NCI-H187 (cell line): ENCODE measurements at regions not wholly inside any gene's neighbourhood (a gene's known extent, or its start where the extent isn't known, plus 50 kb on each side); places are given as distances from the start of the nearest gene placed in this dataset.
"Not testable (repeated sequence)": the region's sequence is repeated elsewhere in the genome, so short reads cannot be mapped to it uniquely, and the experiment has no call there.

ENCODE experiments used
- DNase-seq, 2 experiments: peaks; one replicate each; lab custom pipeline; 2025; lab: John Stamatoyannopoulos, UW

DNA sequence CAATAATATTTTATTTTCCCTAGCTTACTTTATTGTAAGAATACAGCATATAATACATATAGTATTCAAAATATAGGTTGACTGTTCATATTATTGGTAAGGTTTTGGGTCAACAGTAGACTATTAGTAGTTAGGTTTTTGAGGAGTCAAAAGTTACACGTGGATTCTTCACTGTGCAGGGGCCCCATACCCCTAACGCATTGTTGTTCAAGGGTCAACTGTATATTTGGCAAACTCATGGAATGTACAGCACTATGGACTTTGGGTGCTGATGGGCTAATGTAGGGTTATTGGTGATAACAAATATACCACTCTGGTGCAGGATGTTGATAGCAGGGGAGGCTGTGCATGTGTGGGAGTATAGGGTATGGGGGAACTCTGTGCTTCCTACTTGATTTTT is 397.2 kb downstream of the BCKDHB start:
- no peak for DNase-seq

DNA sequence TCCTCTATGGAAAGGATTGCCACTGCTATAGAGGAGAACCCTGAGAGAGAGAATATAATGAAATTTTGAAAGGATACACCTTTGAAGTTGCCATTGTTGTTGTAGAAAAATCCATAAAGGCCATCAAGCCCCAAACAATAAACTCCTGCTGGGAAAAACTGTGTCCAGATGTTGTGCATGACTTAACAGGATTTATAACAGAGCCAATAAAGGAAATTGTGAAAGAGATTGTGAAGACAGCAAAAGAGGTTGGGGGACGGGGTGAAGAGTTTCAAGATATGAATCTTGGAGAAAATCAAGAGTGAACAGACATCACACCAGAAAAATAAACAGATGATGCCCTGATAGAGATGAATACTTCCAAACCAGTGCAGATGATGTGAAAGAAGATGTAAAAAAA is 396.4 kb downstream of the BCKDHB start:
- no peak for DNase-seq

DNA sequence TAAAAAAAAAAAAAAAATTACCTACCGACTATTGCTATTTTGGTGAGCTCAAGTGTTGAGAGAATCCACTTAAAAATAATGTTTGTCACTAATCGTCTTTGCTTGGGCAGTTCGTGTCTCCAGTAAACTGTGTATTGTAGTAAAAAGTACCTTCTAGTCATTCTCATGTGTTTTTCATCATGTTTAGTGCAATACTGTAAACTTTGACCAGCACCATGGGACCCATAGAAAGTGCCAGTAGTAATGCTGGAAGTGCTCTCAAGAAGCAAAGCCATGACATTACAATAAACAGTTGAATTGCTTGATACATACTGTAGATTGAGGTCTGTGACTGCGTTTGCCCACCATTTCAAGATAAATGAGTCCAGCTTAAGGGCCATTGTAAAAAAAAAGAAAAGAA is 395.2 kb downstream of the BCKDHB start:
- DNase-seq = no peak

DNA sequence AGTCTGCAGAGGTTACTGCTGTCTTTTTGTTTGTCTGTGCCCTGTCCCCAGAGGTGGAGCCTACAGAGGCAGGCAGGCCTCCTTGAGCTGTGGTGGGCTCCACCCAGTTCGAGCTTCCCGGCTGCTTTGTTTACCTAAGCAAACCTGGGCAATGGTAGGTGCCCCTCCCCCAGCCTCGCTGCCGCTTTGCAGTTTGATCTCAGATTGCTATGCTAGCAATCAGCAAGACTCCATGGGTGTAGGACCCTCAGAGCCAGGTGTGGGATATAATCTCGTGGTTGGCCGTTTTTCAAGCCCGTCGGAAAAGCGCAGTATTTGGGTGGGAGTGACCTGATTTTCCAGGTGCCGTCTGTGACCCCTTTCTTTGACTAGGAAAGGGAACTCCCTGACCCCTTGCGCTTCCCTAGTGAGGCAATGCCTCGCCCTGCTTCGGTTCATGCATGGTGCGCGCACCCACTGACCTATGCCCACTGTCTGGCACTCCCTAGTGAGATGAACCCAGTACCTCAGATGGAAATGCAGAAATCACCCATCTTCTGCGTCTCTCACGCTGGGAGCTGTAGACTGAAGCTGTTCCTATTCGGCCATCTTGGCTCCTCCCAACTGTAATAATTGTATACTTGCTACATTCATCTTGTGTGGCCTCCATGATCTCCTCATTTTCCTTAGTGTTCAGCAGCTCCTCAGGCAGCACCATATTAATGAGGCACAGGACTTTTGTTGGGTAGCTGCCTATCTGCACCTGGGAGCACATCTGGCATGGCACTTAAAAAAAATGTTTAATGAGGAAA is 391.4 kb downstream of the BCKDHB start:
- not testable (repeated sequence) for DNase-seq

DNA sequence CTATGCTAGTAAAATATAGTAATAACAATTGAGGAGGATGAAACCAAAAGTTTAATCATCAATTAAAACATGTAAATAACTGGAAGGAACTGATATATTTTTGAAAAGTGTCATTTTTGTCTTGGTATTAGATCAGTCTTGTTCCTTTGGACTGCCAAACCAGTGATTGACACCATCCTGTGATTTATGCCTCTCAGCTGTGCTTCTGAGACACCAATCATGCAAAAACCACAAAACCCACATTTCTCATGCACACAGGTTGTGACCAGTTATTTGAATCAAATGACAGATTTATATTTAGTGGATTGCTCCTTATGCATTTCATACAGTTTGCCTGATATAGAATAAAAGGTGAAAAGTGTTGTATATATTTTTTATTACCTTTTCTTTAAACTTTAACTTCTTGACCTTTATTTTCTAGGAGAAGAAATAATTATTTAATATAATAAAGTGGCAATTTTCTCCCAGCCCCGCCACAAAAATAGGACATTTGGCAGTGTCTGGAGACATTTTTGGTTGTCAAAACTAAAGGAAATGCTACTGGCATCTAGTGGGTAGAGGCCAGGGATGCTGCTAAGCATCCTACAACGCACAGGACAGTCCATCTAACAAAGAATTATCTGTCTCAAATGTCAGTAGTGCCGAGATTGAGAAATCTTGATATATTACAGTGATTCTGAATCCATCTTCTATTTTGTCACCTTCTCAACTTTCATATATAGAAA is 383.6 kb downstream of the BCKDHB start:
- DNase-seq = no peak

DNA sequence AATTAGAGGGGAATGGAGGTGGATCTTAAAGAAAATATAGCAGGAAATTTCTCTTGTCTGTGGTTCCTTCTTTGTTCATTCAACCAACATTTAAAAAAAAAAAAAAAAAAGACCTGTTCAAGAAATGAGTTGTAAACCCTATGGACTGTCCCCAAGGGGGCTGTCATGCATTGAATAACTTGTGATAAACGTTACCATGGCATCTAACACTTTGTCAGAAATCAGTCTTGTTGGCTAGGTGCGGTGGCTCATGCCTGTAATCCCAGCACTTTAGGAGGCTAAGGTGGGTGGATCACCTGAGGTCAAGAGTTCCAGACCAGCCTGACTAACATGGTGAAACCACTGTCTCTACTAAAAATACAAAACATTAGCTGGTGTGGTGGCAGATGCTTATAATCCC is 381.7 kb downstream of the BCKDHB start:
- DNase-seq = no peak

DNA sequence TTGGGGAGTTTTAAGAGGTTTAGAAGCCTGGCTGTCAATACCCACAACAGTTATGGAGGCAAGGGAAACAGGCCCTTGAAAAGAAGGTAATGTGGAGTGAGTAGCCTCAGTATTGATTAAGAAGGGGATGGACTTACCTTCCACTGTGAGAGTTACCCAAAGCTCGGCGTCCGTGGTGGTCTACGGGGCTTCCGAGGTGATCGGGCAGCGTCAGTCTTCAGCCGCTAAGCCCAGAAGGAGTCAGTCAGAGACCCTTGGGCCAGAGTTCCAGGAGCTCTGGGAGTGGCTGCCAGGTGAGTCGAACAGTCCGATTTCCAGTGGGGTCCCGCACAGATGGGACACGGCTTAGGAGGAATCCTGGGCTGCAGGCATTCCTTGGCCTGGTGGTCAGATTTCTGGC is 379.0 kb downstream of the BCKDHB start:
- not testable (repeated sequence) for DNase-seq

DNA sequence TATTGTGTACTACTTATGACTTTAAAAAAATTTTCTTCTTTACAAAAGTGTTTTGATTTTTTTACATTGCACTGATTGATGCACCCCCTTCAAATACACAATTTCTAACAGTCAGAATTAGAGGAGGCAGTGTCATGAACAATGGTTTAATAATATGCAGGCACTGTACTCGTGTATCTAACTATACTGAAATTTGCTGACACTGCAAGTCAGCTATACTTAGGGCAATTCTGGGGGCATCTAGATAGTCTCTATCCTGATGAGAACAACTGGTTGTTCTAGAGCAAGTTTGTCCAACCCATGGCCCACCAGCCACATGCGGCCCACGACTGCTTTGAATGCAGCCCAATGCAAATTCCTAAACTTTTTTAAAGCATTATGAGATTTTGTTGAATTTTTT is 375.6 kb downstream of the BCKDHB start:
- no peak for DNase-seq

DNA sequence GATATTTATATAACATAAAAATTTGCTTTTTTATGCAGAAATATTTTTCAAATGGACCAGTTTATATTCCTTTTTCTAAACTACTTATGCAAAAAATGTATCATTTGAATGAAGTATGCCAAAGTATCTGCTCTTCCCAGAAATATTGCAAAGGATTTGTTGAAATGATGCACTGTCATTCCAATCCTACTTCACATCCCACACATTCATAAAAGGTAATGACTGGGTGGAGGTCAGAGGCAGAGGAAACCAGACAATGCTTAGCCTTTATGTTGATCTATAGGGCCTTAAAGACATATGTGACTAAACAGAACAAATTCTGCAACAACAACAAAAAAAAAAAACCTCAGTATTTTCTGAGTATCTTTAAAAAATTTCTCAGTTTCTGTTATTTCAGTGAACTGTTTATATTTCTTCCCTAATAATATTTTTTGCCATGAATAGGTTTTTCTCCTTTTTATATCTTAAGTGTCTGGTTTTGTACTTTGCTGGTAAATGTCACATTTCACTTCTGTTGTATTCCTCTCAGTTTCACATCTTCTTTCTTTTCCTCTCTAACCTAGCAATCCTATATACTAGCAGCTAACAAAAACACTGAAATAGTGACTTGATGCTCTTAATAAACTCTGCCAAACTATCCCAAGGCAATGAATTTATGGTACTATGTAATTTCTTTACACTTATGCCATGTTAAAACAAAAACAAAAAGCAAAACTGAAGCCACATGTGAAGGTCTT is 374.1 kb downstream of the BCKDHB start:
- no peak for DNase-seq

DNA sequence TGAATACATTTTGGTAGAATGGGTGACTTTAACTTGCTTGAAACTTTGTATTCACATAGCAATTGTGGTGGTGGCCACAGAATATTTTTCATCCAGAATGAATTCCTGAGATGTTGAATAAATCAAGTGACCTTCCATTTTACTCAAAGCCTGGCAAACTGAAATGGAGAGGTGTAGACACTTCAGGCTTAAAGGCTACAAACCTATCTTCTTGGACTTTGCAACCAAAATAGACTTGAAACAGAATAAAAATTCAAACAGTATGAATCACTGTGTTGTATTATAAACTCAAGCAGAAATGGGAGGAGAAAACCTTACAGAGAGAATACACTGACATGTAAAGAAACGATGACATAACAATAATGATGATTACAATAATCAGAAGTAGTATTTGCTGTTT is 371.6 kb downstream of the BCKDHB start:
- no peak for DNase-seq

DNA sequence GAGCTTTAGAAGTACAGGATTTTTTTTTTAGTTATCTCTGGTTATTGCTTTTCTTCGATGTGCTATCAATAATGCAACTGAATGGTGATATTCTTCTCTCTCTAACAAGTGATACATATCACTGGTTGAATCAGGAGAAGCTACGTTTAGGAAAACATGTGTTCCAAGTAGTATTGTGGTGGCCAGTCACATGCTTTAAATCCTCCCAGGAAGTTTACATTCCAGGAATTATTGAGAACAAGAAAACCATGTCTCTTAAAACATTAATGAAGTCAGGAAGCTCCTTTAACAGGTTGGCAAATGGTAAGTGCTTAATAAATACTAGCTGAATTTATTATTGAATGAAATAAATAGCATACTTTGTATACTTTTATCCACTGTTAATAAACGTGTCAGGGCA is 371.1 kb downstream of the BCKDHB start:
- DNase-seq = no peak

DNA sequence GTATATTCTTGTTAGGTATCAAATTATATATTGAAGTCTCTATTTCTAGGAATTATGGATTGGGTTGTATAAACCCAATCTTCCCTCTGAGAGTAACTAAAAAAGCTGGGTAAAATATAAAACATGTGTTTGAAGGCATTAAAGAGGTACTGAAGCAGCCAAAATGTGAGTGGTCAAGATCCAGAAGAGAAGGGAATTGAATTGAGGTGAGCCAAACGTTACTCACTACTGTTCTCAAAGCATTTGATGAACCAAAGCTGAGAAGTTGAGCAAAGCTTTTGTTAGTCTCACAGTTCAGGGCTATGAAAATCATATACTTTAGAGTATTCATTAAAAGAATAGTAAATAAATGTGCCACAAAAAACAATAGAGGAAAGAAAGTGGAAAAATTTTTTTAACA is 365.8 kb downstream of the BCKDHB start:
- DNase-seq = no peak

DNA sequence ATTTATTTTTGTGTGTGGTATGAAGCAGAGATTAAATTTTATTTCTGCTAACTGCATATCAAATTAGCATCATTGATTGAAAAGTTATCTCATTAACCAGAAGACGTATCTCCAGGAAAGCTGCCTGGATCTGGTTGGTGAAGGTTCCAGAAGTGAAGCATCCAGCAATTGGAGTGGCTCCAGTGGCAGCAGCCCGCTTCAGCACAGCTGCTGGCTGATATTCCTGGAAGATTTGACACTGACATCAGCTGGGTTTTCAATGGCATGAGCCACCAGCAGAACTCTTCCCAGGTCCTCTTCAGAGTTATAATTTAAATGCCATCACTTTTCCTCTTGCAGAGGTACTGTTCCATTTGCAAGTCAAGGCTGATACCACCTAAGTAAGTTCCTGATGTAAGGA is 363.5 kb downstream of the BCKDHB start:
- no peak for DNase-seq

DNA sequence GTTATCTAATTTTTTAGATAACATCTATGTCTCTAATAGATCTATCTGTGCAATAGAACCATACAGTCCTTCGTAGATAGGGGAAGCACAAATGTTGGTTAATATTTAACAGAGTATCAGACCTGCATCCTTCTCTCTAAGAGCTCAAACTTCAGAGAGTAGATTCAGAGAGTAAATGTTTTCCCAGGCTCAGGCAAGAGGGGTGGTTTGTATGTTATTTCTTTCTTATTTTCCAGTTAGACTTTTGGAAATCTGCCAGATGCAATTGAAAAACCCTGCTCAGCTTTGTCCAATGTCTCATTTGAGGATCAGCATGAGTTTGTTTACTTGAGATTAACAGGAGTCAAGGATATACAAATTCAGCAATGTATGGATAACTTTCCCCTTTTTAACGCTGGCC is 361.9 kb downstream of the BCKDHB start:
- no peak for DNase-seq

DNA sequence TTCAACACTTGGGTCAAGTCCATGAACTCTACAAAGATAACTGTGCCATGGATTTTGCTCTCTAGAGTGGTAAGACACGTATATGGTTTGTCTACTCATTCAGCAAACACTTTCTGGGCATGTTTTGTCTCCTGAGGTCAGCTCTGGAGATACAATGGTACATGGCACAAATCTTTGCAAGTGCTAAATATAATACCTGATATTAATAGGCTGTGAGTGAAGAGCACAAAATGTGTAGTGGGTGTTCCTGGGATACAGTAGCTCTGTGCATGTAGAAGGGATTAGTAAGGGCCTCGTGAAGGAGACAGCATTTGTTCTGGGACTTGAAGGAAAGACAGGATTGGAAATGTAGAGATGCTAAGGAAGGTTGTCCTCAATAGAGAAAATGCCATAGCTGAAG is 360.9 kb downstream of the BCKDHB start:
- no peak for DNase-seq

DNA sequence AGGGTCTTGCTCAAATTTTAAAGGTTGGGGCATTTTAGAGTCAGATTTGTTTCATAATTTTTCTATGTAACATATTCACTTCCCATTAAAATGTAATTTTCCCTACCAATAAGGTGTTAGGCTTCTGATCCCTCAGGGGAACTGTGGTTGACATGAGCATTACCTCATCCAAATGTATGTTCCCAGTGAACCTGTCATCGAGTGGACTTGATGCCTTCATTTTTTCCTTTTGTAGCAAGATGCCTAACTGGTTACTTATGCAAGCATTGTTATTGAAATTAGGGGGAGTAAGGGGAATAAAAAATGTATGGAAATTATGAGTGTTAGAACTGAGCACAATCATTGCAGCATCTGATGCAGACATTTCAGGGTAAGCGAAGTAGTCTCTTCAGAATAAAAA is 360.5 kb downstream of the BCKDHB start:
- DNase-seq = no peak

DNA sequence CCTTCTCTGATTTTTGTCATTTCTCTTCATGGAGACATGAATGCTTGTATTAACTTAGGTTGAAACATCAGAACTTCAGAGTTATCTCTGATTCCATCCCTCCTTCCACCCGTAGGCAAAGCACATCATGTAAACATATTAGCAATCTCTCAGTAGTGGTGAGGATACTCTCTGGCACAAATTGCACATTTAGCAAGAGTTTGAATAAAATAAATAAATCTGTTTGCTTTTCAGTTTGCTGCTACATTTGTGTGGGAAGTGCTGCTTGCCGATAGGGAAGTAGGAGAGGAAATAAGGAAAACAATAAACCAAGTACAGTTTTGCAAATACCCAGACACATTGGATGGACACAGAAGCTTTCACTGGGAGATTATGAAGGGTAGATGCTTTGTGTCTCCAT is 359.0 kb downstream of the BCKDHB start:
- no peak for DNase-seq

DNA sequence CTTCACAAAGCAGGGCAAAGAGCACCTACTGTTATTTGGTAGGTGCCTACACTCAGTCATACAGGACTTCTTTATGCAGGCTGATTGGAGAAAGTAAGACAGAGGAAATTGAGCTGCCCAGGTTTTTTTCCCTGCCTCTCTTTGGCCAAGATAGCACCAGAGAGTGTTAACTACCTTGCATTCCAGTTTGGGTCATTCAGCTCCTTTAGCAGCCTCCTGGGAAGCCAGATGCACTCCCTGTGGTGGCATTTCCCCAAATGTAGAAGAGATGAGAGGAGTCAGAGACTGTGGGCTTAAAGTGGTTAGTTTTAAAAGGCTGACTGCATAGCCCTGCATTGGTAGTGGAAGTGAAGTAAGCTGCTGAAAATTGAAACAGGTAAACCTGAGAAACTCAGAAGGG is 358.4 kb downstream of the BCKDHB start:
- DNase-seq = no peak

DNA sequence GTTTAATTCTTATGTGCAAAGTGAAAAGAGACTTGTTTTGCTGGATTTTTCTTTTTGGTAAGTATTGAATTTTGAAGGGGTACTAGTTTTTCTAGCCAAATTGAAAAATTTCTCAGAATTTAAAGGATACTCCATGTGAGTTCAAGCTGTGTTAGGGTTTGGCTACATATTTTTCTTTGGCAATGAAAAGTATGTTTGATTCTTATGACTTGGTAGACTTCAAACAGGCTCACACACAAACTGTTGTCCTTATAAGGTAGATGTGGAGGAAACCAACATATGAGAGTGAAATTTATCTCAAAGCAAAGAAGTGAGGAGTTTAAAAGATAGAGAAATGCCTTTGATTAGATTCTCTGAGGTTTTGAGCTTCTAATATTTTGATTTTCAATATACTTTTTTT is 356.7 kb downstream of the BCKDHB start:
- no peak for DNase-seq

DNA sequence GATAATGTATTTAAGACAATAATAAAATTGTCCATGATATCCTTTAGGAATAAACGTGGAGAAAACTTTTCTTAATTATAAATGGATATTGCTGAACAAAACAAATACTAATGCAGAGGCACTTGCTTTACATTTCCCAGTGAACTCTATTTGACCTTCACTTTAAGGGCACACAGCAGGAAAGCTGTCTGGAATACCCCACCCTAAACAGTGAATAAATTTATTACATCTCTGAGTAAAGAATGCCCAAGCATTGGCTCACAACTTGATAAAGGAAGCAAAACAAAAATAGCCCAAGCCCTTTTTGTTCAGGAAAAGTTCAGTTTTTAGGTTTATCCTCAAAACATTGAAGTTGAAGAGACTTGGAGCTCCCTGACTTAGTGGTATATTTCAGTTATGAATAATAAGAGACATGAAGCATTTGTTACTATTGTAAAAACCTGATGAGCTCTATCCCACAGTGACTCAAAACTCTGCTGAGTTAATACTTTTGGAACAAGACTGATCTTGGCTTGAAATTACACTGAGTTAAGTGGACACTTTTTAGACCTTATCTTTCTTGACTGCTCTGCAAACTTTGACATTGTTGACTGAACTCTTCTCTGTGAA is 353.9 kb downstream of the BCKDHB start:
- no peak for DNase-seq

DNA sequence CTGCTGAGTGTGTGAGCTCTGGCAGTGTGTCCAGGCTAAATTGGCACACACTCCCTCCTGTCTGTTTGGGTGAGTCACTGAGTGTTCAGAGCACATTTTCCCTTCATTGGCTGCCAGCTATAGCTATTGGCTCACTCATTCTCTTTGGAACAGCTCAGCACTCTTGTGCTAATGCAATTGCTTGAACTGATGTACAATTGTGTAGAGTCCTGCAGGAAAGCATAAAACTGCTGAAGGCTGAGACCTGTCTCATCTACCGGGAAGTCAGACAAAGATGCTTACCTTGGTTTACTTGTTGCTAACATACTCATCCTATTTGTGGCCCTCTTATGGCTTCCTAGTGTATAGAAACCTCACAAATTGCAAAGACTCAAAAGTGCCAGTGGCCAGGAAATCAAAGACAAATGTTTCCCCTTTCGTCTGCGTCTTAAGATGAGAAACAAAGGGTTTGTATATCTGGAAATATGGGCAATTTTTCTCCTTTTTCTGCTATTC is 351.0 kb downstream of the BCKDHB start:
- no peak for DNase-seq

DNA sequence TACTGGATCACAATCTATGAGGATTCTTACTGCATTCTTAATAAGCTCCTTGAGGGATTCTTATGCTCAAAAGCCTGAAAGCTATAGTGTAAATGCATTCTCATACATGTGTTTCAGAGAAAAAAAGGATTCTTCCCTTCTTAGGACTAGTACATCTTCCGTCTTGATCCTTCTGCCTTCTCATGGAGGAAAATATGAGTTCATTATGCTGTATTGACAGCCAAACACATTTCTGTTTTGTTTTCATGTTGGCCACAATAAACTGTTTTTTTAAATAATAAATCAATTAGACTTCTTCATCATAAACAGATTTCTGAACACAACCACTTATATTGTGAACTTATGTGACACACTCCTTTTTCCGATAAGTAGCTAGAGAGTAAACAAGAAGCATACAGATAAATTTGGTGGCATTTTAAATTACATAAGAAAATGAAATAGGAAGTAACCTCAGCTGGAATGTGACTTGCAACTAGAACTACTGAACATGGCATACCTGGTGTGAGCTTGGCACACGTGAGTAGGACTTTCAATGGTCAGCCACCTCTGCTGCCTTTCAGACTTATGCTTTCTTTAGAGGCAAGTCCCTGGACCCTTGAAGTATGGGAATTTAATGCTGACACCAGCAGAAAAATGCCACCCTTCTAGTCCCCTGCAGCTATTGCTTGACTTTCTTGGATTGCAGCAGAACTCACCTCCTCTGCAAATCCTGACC is 350.4 kb downstream of the BCKDHB start:
- no peak for DNase-seq
